Bone marrow (tissue), 2 donors: ENCODE measurements at regions not wholly inside any gene's neighbourhood (a gene's known extent, or its start where the extent isn't known, plus 50 kb on each side); places are given as distances from the start of the nearest gene placed in this dataset.

Experiments
- DNase-seq, 2 donors: peaks; one replicate each; lab custom pipeline; 2025; lab: John Stamatoyannopoulos, UW

GRCh38 chr15:93319121-93319814 is 230.3 kb upstream of the RGMA start:
- no peak for DNase-seq

GRCh38 chr15:93317772-93318171 is 228.8 kb upstream of the RGMA start:
- DNase-seq: no peak

DNA sequence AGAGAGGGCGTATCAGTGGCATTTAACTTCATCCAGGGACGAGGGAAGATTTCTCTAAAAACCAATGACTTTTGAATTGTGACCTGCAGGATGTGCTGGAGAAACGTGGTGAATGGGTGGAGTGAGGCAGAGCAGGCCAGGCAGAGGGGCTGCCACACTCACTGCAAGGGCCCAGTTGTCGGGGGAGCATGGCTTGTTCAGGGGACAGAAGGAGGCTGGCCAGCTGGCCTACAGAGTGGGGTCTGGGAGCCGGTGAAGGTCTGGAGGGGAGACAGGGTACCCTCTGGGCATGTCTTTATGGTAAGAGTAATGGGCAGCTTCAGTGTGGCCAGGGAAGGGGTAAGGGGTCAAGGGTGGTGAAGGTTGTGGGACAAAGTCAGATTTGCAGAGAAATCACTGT is 225.2 kb upstream of the RGMA start:
- no peak for DNase-seq

- no peak for DNase-seq
These were observed 224.0 kb upstream of the RGMA start for GRCh38 chr15:93312891-93313486.

DNA sequence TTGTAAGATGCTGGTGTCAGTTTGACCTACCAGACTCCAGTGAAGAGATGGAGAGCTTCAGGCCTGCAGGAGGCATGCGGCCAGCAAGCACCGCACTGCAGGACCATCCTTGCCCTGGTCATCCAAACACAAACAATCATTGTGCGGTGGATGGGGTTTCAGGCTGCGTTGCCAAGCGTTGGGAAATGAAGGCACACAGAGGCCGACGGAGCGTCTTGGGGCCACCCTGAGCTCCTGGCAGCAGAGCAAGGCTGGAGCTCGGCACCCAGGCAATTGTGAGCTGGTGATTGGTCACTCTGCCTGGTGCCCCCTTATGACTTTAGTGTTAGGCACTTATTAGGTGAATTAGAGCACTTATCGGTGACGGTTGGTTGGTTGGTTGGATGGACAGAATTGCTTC is 222.6 kb upstream of the RGMA start:
- no peak for DNase-seq

DNA sequence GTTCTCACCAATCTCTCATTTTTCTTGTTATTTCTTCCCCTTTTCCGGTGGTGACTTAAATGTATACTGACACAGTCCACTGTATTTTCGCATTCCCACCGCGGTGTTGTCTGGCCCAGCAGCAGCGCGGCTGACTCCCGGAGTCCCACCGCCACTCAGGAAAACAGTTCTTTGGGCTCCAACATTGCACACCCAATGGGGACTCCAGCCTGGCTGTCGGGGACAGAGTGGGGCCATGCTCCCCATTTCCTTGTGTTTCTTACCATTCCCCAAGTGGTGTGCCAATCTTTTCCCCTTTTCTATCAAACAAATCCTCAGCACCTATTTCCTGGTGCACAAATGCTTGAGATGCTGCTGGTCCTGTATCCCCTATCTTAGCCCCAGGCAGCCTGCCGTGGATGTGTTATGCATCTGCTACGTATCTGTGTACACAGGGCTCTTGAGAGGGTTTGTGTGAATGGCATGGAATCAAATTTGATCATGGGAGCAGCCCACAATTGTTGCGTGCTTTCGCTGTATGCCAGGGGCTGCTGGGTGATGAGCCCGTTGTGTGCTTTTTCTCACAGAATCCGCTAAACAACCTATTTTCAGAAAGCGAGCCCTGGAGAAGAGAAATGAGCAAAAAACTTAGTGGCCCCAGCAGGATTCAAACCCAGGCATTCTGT is 219.1 kb upstream of the RGMA start:
- DNase-seq: no peak

DNA sequence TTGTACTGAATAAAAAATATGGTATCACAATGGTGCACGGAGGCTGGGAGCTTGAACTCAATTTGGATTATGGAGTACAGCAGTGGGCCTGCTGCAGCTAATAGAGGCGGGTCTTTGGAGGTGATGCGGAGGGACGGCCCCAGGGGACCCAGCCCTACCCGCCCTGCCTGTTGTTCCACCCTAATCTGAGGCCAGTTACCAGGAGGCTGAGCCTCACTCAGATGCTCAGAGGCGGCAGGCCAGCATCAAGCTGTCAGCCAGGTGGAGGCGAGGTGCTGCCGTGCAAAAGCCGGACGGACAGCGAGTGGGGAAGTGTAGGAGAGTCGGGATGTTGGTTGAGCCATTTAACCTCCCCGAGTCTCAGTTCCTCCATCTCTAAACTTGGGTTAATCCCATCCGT is 218.5 kb upstream of the RGMA start:
- no peak for DNase-seq

DNA sequence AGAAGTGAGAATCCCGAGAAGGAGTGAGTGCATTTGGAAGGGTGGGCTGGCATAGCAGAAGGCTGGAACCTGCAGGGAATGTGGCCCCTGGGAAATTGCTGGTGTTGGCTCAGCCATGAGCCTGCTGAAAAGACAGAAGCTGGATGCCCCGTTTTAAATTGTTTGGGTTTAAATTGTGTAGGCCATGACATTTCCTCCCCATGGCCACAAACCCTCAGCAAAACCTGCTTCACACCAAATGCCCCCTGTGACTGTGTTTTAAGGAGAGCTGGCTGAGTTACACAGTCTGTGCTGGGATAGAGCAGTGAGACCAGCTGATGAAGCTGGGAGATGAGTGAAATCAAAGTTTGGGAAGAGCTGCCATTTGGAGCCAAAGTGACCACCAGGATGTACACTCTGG is 216.3 kb upstream of the RGMA start:
- no peak for DNase-seq

DNA sequence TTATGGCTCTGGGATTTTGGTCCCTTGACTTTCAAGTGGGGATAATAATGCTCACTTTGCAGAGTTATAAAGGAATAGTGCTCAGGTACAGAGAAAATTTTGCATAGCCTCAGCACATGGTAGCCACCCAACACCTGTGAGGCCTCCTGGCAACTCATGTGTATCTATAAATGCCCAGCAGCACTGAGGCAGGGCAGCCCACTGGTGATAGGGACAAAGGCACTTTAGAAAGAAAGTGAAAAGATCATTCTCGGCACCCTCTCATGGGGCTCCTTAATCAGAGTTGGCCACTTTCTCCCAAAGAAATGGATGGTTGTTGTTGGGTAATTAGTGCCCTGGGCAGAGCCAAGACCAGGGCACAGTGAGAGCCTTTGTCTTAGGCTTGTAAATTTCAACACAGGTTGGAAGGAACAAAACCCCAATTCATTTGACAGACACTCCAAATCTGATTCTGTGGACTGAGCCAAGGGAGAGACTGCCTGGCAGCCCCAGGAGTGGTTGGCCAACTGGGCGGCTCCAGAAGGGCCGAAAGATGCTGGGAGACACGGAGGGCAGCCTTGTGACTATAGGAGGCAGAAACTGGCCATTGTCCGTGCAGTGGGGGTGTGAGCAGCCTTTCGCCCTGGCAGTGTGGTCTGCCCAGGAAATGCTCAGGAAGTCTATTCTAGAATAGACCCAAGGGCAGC is 213.2 kb upstream of the RGMA start:
- DNase-seq: no peak

DNA sequence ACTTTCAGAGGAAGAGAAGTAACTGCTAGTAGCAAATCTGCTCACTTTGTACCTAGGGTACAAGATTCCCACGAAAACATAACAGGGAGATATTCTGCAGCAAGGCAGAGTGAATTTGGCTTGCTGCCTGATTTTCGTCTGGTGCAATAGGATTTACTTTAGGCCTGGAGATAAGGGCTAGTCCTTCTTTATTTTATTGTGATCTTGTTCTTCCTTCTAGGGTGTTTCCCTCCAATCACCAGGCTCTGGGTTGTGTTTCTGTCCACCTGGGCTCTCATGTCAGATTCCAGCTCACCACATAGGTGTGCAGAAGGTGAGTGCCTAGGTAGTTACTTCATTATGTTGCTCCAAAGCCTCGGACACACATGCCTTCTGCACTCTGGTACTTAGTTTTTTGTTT is 211.8 kb upstream of the RGMA start:
- no peak for DNase-seq

- DNase-seq: no peak
These were observed 210.7 kb upstream of the RGMA start for GRCh38 chr15:93299675-93300074.

DNA sequence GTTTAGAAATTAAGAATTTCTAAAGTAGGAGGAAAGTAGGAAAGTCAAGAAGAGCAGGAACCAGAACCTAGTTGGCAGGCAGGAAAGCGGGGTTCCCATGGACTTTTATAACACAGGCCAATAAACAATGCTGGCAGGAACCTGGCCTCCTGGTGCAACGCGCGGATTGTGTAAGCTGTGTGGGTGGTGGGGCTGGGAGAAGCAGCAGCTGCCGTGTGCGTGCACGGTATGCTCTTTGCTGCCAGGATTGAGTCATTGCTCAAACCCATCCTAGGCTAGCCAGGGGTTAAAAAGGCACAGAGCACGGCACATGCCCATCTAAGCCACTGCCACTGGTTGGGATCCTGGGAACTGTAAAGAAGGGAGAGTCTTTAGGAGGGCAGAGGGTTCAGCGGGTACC is 209.9 kb upstream of the RGMA start:
- DNase-seq: no peak

- DNase-seq: no peak
These were observed 207.9 kb upstream of the RGMA start for GRCh38 chr15:93296759-93297500.

GRCh38 chr15:93294896-93295295 is 205.9 kb upstream of the RGMA start:
- no peak for DNase-seq

DNA sequence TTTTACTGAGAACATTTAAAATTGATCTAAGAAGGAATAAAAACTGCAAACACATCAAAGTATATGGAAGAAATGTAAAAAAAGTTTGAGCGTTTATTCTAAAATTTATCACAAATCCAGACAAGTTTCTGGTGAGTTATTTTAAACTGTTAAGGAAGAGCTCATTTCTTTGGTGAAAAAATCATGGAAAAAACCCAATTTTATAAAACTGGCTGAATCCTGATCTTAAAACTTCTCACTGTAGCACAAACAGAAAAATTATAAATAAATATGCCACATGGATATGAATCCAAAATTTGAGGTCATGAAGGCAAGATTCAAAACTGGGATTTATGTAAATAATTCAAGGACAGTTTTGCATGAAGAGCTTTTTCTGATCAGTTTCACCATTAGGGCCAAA is 205.1 kb upstream of the RGMA start:
- no peak for DNase-seq

GRCh38 chr15:93291380-93291779 is 202.4 kb upstream of the RGMA start:
- DNase-seq: no peak

DNA sequence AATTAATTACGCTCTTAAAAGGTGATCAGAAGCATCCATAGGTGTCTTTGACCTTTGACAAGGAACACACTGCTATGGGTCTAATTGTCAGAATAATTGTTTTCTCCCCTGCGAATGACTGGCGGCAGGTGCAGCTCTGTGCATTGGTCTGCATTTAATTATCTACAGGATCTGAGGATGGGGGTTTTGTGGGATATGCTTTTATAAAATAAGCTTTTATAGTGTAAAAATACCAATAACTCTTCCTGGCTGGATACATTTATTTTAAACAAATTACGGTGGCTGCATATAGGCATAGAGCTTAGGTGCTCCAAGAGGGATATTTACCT is 201.6 kb upstream of the RGMA start:
- no peak for DNase-seq

DNA sequence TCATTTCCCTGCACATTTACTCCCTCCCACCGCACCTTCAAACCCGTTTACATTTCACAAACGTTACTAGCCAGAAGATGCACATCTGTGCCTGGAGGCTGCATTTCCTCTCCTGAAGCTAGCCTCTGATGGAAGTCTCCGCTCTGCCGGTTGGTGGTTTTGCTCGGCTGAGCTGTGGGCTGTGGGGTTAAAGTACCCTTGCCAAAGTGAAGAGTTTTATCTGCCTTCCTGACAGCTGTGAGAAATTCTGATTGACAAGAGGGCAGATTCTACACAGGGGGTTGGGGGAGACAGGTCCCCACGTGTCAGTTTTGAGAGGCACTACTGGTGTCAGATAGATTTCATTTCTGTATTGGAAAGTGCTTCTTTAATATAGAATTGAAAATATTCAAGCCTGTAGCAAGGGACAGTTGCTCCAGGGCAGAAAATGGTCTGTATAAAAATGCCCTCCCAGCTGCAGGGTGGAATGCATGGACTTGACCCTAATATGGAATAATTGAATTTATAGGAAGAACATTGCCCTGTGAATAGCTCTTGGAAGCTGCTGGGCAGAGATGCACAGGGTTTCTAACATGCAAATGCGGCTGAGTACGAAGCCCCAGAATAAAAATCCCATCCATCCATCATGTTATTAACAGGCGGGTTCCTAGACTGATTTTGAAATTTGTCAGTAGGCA is 201.1 kb upstream of the RGMA start:
- no peak for DNase-seq

DNA sequence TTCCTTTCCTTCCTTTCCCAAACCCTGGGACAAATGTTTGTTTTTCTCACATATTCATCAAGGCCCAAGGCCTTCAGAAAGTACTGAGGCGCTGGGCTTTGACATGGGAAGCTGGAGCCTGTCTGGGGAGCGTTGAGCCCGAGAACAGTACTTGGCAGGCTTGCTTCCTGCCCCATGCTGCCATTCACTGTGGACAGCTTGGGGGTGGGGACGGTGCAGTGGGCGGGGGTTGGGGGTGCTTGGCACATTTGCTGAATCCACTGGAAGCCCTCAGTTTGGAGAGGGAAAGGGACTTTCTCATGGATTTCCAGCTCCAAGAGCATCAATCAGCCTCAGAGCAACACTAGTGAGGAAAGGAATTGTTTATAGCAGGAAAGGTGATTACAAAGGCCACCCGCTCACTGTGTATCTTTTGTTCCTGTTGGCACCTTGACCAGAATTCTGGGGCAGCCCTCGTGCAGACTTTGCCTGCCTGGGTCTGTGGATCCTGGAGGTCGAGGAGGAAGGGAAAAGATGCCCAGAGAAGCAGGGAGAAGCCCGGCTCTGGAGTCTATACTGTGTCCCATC is 199.8 kb upstream of the RGMA start:
- no peak for DNase-seq

GRCh38 chr15:93286446-93286845 is 197.4 kb upstream of the RGMA start:
- no peak for DNase-seq

GRCh38 chr15:93283854-93284253 is 194.8 kb upstream of the RGMA start:
- DNase-seq: no peak

GRCh38 chr15:93282808-93283207 is 193.8 kb upstream of the RGMA start:
- no peak for DNase-seq
